ENCODE measurements at regions not wholly inside any gene's neighbourhood (a gene's known extent, or its start where the extent isn't known, plus 50 kb on each side); places are given as distances from the start of the nearest gene placed in this dataset.

DNA sequence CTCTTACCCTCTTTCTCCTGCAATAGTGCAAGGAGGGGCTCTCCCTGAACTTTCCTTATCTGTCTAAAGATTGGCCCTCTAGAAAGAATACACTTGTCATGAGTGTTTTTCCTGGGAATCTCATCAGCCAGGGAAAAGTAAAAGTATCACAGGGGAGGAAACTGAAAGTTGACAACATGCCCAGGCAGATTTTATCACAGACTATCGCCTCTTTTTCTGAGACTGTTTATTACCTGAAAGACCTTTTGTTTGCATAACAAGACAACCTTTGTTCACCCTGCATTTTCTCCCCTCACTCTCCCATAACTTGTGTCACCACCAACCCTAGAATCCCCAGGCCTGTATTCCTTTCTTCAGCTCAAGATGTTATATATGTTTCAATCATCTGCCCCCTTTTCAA is 794.7 kb upstream of the ADAMTS5 start:
- ATAC-seq (ENCODE audit: low FRiP score) (no peak), DNase-seq (no peak)
- H3K36me3 ChIP-seq (ENCODE audit: control insufficient read depth in 1 of 2, insufficient read depth in 2 of 2, low read length in 1 of 2): no peaks in the 10 kb centered on the region
- no peak overlapping the region for H3K4me3 ChIP-seq (ENCODE audit: low read length in 2 of 2)
- no peaks in the 10 kb centered on the region for H3K27me3 ChIP-seq (ENCODE audit: control insufficient read depth in 1 of 2, insufficient read depth in 2 of 2, low read length in 1 of 2)
- WGBS, 2 donors: 27 to 32% methylated on average over 1 of the region's 1 CpG
- intact Hi-C loops (cut with DNase I): no loop called here
- H3K27ac ChIP-seq (ENCODE audit: low read depth in 1 of 2, low read length in 2 of 2): no peak overlapping the region
- no peaks in the 10 kb centered on the region for H3K9me3 ChIP-seq (ENCODE audit: control insufficient read depth, low read length)
- no peaks in the 10 kb centered on the region for H3K4me1 ChIP-seq (ENCODE audit: control insufficient read depth in 1 of 2, insufficient read depth in 2 of 2, low read length in 2 of 2)

DNA sequence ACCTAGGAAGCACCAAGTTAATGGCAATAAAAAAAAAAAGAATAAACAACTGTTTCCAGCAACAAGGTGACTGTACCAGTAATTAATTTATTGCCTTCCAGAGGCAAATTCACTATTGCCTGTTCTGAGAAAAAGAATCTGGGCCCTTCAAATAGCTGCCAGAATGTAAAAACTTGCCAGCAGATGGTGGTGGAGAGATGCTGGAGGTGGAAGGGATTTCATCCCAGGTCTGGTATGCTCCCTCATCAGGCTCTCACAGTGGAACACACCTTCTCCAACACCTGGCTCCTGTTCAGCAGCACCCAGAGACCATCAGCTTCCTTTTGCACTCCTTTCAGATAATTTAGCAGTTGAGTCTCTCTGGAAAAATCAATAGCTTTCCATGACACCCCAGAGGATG is 792.9 kb upstream of the ADAMTS5 start:
- no peak for DNase-seq
- intact Hi-C loops (cut with DNase I): no loop called here
- Histone ChIP-seq H3K27ac (ENCODE audit: low read depth in 1 of 2, low read length in 2 of 2) (no peak overlapping the region), H3K36me3 (ENCODE audit: control insufficient read depth in 1 of 2, insufficient read depth in 2 of 2, low read length in 1 of 2) (no peaks in the 10 kb centered on the region), H3K27me3 (ENCODE audit: control insufficient read depth in 1 of 2, insufficient read depth in 2 of 2, low read length in 1 of 2) (no peaks in the 10 kb centered on the region), H3K4me3 (ENCODE audit: low read length in 2 of 2) (no peak overlapping the region), H3K9me3 (ENCODE audit: control insufficient read depth, low read length) (no peaks in the 10 kb centered on the region), H3K4me1 (ENCODE audit: control insufficient read depth in 1 of 2, insufficient read depth in 2 of 2, low read length in 2 of 2) (no peaks in the 10 kb centered on the region)
- no peak for ATAC-seq (ENCODE audit: low FRiP score)

DNA sequence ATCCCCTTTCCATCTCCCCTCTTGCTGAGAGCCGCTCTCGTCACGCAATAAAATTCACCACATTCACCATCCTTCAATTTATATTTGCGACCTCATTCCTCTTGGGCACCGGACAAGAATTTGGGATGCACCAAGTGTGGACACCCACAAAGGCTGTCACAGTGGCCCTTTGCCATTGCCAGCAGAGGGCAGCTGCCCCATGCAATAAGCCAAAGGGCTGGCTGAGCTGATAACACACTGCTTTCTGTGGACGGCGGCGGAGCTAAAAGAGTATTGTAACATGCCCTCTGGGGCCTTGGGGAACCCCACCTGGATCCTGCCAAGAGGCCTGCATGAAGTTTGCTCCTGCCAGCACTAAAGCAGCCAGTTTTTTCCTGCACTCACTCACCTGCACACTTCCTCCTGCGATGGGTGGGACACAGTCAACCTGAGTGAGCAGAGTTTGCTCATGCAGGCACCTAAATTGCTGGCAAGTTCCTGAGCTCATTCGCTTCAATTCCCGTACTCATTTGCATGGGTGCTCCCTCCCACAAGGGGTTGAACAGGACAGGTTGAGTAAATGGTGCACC is 792.3 kb upstream of the ADAMTS5 start:
- ATAC-seq (ENCODE audit: low FRiP score): no peak
- intact Hi-C loops (cut with DNase I): no loop called here
- Histone ChIP-seq H3K4me1 (ENCODE audit: control insufficient read depth in 1 of 2, insufficient read depth in 2 of 2, low read length in 2 of 2) (no peaks in the 10 kb centered on the region), H3K9me3 (ENCODE audit: control insufficient read depth, low read length) (no peaks in the 10 kb centered on the region), H3K36me3 (ENCODE audit: control insufficient read depth in 1 of 2, insufficient read depth in 2 of 2, low read length in 1 of 2) (no peaks in the 10 kb centered on the region), H3K27me3 (ENCODE audit: control insufficient read depth in 1 of 2, insufficient read depth in 2 of 2, low read length in 1 of 2) (no peaks in the 10 kb centered on the region), H3K27ac (ENCODE audit: low read depth in 1 of 2, low read length in 2 of 2) (no peak overlapping the region), H3K4me3 (ENCODE audit: low read length in 2 of 2) (no peak overlapping the region)
- peak in 1 of 2 donors; percentile 72 for DNase-seq
- WGBS, 2 donors: 87 to 89% methylated on average over 11 of the region's 11 CpGs

DNA sequence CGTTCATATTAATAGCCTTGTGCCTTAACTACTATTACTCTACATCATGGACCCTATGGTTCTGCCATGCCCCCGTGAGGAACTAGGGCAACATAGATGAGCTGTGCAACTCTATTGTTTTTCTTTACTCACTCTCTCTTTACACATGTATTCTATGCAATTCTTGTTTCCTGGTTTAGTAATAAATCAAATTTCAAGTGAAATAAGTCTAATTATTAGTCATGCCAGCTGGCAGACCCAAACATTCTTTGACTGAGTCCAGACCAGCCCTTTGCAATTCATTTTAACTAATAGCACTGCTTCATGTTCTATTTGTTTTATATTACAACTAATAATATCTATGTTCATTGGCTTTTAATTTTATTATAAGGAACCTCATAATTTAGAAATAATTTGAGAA is 789.3 kb upstream of the ADAMTS5 start:
- 81 to 85% methylated on average over 2 of the region's 2 CpGs for WGBS, 2 donors

DNA sequence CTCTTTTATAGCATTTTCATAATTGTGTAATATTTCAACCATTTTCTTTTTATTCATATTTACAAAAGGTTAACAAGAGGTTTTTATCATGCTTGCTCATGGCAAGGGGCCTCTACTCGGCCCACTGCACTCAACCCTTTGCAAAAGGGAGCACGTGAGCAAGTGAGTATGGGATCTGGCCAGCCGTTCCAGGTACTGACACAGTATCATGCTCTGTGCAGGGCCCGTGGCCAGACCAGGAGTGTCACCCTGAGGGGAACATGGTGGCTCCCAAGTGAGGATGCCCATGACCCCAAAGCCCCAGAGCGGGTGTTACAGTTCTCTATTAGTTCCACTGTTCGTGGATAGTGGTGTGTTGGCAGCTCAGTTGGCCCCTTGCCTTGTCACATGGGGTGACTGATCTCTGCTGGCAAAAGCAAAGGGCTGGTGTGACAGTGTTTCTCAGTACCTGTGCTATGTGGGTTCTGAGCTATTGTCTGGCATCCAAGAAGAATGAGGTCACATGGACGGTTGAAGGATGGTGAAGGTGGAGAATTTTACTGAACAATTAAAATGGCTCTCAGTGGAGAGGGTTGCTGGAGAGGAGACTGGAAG is 777.2 kb upstream of the ADAMTS5 start:
- 91 to 93% methylated on average over 7 of the region's 7 CpGs for WGBS, 2 donors
- Histone ChIP-seq H3K36me3 (ENCODE audit: control insufficient read depth in 1 of 2, insufficient read depth in 2 of 2, low read length in 1 of 2) (no peaks in the 10 kb centered on the region), H3K4me3 (ENCODE audit: low read length in 2 of 2) (no peak overlapping the region), H3K9me3 (ENCODE audit: control insufficient read depth, low read length) (no peaks in the 10 kb centered on the region), H3K27ac (ENCODE audit: low read depth in 1 of 2, low read length in 2 of 2) (no peak overlapping the region), H3K27me3 (ENCODE audit: control insufficient read depth in 1 of 2, insufficient read depth in 2 of 2, low read length in 1 of 2) (no peaks in the 10 kb centered on the region), H3K4me1 (ENCODE audit: control insufficient read depth in 1 of 2, insufficient read depth in 2 of 2, low read length in 2 of 2) (no peaks in the 10 kb centered on the region)
- intact Hi-C loops (cut with DNase I): no loop called here
- DNase-seq (no peak), ATAC-seq (ENCODE audit: low FRiP score) (peak; percentile 26)

More for the DNA sequence above, 789.3 kb upstream of the ADAMTS5 start:
- intact Hi-C loops (cut with DNase I): no loop called here
- Histone ChIP-seq H3K36me3 (ENCODE audit: control insufficient read depth in 1 of 2, insufficient read depth in 2 of 2, low read length in 1 of 2) (no peaks in the 10 kb centered on the region), H3K4me3 (ENCODE audit: low read length in 2 of 2) (no peak overlapping the region), H3K27ac (ENCODE audit: low read depth in 1 of 2, low read length in 2 of 2) (no peak overlapping the region), H3K4me1 (ENCODE audit: control insufficient read depth in 1 of 2, insufficient read depth in 2 of 2, low read length in 2 of 2) (no peaks in the 10 kb centered on the region), H3K27me3 (ENCODE audit: control insufficient read depth in 1 of 2, insufficient read depth in 2 of 2, low read length in 1 of 2) (no peaks in the 10 kb centered on the region), H3K9me3 (ENCODE audit: control insufficient read depth, low read length) (no peaks in the 10 kb centered on the region)
- DNase-seq (no peak), ATAC-seq (ENCODE audit: low FRiP score) (no peak)

DNA sequence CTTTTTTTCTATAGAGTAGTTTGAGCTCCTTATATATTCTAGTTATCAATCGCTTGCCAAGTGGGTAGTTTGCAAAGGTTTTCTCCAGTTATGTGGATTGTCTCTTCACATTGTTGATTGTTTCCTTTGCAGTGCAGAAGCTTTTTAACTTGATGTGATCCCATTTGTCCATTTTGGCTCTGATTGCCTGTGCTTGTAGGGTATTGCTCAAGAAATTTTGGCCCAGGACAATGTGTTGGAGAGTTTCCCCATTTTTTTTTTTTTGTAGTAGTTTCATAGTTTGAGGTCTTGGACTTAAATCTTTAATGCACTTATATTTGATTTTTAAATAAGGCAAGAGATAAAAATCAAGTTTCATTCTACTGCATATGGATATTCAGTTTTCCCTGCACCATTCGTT is 774.8 kb upstream of the ADAMTS5 start:
- Histone ChIP-seq H3K36me3 (ENCODE audit: control insufficient read depth in 1 of 2, insufficient read depth in 2 of 2, low read length in 1 of 2) (no peaks in the 10 kb centered on the region), H3K27me3 (ENCODE audit: control insufficient read depth in 1 of 2, insufficient read depth in 2 of 2, low read length in 1 of 2) (no peaks in the 10 kb centered on the region), H3K27ac (ENCODE audit: low read depth in 1 of 2, low read length in 2 of 2) (no peak overlapping the region), H3K4me3 (ENCODE audit: low read length in 2 of 2) (no peak overlapping the region), H3K9me3 (ENCODE audit: control insufficient read depth, low read length) (no peaks in the 10 kb centered on the region), H3K4me1 (ENCODE audit: control insufficient read depth in 1 of 2, insufficient read depth in 2 of 2, low read length in 2 of 2) (no peaks in the 10 kb centered on the region)
- intact Hi-C loops (cut with DNase I): no loop called here
- WGBS, 2 donors: 83 to 86% methylated on average over 2 of the region's 2 CpGs
- DNase-seq (no peak), ATAC-seq (ENCODE audit: low FRiP score) (no peak)

DNA sequence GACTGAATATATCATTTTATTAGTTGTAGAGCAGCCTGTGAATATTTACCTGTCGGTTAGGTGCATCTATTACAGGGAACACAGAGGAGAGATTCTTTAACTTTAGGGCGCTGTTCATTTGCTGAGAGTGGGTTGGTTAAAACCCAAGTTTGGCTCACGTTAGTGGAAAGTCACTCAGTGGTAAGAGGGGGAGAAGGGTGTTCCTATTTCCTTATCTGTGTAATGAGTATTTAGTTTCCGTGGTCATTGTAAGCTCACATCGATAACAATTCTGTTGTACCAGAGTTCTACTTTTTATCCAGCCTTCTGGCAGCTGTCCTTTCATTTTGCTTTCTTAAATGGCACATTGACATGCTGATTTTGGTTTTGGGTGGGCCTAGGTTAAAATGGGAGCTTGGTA is 773.2 kb upstream of the ADAMTS5 start:
- Histone ChIP-seq H3K36me3 (ENCODE audit: control insufficient read depth in 1 of 2, insufficient read depth in 2 of 2, low read length in 1 of 2) (no peaks in the 10 kb centered on the region), H3K27ac (ENCODE audit: low read depth in 1 of 2, low read length in 2 of 2) (no peak overlapping the region), H3K4me3 (ENCODE audit: low read length in 2 of 2) (no peak overlapping the region), H3K27me3 (ENCODE audit: control insufficient read depth in 1 of 2, insufficient read depth in 2 of 2, low read length in 1 of 2) (no peaks in the 10 kb centered on the region), H3K9me3 (ENCODE audit: control insufficient read depth, low read length) (no peaks in the 10 kb centered on the region), H3K4me1 (ENCODE audit: control insufficient read depth in 1 of 2, insufficient read depth in 2 of 2, low read length in 2 of 2) (no peaks in the 10 kb centered on the region)
- ATAC-seq (ENCODE audit: low FRiP score) (no peak), DNase-seq (no peak)
- 65 to 75% methylated on average over 5 of the region's 5 CpGs for WGBS, 2 donors
- intact Hi-C loops (cut with DNase I): no loop called here

DNA sequence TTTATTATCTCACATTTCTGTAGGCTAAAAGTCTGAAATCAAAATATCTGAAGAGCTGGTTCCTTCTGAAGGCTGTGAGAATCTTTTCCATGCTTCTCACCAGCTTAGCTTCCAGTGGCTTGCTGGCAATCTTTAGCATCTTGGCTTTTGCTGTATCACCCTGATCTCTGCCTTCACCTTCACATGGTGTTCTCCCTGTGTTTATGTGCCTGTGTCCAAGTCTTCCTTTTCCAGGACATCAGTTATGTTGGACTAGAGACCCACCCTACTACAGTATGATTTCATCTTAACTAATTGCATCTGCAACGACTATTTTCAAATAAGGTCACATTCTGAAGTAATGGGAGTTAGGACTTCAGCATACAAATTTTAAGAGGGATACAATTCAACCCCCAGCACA is 772.3 kb upstream of the ADAMTS5 start:
- intact Hi-C loops (cut with DNase I): no loop called here
- Histone ChIP-seq H3K27me3 (ENCODE audit: control insufficient read depth in 1 of 2, insufficient read depth in 2 of 2, low read length in 1 of 2) (no peaks in the 10 kb centered on the region), H3K4me1 (ENCODE audit: control insufficient read depth in 1 of 2, insufficient read depth in 2 of 2, low read length in 2 of 2) (no peaks in the 10 kb centered on the region), H3K27ac (ENCODE audit: low read depth in 1 of 2, low read length in 2 of 2) (no peak overlapping the region), H3K9me3 (ENCODE audit: control insufficient read depth, low read length) (no peaks in the 10 kb centered on the region), H3K36me3 (ENCODE audit: control insufficient read depth in 1 of 2, insufficient read depth in 2 of 2, low read length in 1 of 2) (no peaks in the 10 kb centered on the region), H3K4me3 (ENCODE audit: low read length in 2 of 2) (no peak overlapping the region)
- WGBS, 2 donors: 74 to 86% methylated on average over 1 of the region's 1 CpG
- no peak for ATAC-seq (ENCODE audit: low FRiP score)
- DNase-seq: no peak

DNA sequence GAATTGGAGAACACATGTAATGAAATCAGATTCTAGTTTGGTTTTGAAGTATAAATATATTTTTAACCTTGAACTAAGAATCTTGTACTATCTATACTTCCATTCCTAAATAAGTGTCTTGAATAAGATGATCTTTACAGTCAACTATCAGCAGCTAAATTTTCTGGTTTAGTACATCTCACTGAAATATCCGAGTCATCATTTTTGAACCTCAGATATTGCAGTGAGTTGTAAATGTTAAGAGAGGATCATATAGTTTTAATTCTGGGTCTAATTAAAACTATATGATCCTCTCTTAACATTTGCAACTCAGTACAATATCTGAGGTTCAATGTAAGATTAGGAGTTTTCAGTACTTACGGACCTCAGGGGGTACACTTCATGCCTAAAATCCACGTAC is 768.8 kb upstream of the ADAMTS5 start:
- WGBS, 2 donors: 94 to 96% methylated on average over 3 of the region's 3 CpGs
- ATAC-seq (ENCODE audit: low FRiP score) (no peak), DNase-seq (no peak)
- Histone ChIP-seq H3K9me3 (ENCODE audit: control insufficient read depth, low read length) (no peaks in the 10 kb centered on the region), H3K4me1 (ENCODE audit: control insufficient read depth in 1 of 2, insufficient read depth in 2 of 2, low read length in 2 of 2) (no peaks in the 10 kb centered on the region), H3K27ac (ENCODE audit: low read depth in 1 of 2, low read length in 2 of 2) (no peak overlapping the region), H3K36me3 (ENCODE audit: control insufficient read depth in 1 of 2, insufficient read depth in 2 of 2, low read length in 1 of 2) (no peaks in the 10 kb centered on the region), H3K27me3 (ENCODE audit: control insufficient read depth in 1 of 2, insufficient read depth in 2 of 2, low read length in 1 of 2) (no peaks in the 10 kb centered on the region), H3K4me3 (ENCODE audit: low read length in 2 of 2) (no peak overlapping the region)
- intact Hi-C loops (cut with DNase I): no loop called here
